ENCODE measurements at regions not wholly inside any gene's neighbourhood (a gene's known extent, or its start where the extent isn't known, plus 50 kb on each side); places are given as distances from the start of the nearest gene placed in this dataset.

DNA sequence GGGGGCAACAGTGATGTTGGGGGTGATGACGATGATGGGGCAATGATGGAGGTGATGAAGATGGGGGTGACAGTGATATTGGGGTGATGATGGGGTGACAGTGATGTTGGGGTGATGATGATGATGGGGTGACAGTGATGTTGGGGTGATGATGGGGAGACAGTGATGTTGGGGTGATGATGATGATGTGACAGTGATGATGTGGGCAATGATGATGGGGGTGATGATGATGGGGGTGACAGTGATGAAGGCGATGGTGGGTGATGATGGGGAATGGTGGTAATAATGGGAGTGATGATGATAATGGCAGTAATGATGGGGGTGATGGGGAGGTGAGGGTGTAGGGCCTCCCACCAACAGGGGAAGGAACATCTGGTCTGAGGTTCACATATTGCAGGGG is 150.6 kb downstream of the ERMARD start:
- TF ChIP-seq, protein P1, sequence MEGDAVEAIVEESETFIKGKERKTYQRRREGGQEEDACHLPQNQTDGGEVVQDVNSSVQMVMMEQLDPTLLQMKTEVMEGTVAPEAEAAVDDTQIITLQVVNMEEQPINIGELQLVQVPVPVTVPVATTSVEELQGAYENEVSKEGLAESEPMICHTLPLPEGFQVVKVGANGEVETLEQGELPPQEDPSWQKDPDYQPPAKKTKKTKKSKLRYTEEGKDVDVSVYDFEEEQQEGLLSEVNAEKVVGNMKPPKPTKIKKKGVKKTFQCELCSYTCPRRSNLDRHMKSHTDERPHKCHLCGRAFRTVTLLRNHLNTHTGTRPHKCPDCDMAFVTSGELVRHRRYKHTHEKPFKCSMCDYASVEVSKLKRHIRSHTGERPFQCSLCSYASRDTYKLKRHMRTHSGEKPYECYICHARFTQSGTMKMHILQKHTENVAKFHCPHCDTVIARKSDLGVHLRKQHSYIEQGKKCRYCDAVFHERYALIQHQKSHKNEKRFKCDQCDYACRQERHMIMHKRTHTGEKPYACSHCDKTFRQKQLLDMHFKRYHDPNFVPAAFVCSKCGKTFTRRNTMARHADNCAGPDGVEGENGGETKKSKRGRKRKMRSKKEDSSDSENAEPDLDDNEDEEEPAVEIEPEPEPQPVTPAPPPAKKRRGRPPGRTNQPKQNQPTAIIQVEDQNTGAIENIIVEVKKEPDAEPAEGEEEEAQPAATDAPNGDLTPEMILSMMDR (IDR thresholded peaks at IDR 0.05) = no peak
- TF ChIP-seq POLR2A (IDR thresholded peaks at IDR 0.05) = no peak
